ENCODE measurements at regions not wholly inside any gene's neighbourhood (a gene's known extent, or its start where the extent isn't known, plus 50 kb on each side); places are given as distances from the start of the nearest gene placed in this dataset.
"Not testable (repeated sequence)": the region's sequence is repeated elsewhere in the genome, so short reads cannot be mapped to it uniquely, and the experiment has no call there.

- intact Hi-C loops (cut with DNase I), result no loop called here
- DNase-seq, result no peak
Observed at GRCh38 chr5:82470185-82470994, 192.2 kb upstream of the RPS23 start.

- intact Hi-C loops (cut with DNase I), result no loop called here
- no peak for DNase-seq
Observed at GRCh38 chr5:82466986-82467561, 188.9 kb upstream of the RPS23 start.

DNA sequence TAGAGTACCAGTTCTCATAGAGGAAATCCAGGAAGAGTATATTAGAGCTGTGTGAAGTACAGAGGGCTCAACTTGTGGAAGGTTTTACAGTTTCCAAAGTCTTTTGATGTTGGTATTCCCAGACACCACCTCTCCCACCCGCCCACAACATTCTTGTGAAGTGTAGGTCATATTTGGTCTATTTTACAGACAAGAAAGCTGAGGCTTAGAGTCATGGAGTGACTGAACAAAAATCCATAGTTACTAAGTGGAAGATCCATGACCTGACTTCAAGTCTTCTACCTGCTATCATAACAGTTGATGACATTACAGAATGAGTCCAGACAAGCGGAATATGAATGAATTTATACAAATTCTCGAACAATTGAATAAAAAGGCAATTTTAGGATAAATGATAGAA, 187.1 kb upstream of the RPS23 start:
- intact Hi-C loops (cut with DNase I), result no loop called here
- no peak for DNase-seq

DNA sequence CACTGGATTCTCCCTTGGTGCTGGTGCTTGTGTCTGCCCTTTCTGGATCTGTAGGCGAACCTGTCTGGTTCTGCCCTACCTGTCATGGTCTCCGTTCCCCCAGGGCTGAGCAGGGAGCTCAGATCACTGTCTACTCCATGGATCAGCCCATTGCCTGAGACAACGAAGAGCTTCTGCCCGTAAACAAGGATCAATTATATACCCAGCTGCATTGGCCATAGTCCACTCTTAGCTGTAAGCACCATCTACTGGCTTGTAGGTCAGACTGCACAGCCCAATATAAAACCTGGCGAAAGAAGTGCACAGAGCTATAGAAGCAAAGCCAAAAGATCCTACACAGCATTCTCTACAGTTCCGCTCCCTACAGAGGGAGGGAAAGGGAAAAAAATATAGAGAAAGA, 181.5 kb upstream of the RPS23 start:
- no peak for DNase-seq
- intact Hi-C loops (cut with DNase I), result no loop called here

GRCh38 chr5:82455317-82455716, 177.2 kb upstream of the RPS23 start:
- intact Hi-C loops (cut with DNase I); DNase-seq: not testable (repeated sequence)

GRCh38 chr5:82448374-82448773, 170.2 kb upstream of the RPS23 start:
- intact Hi-C loops (cut with DNase I), result no loop called here
- no peak for DNase-seq

DNA sequence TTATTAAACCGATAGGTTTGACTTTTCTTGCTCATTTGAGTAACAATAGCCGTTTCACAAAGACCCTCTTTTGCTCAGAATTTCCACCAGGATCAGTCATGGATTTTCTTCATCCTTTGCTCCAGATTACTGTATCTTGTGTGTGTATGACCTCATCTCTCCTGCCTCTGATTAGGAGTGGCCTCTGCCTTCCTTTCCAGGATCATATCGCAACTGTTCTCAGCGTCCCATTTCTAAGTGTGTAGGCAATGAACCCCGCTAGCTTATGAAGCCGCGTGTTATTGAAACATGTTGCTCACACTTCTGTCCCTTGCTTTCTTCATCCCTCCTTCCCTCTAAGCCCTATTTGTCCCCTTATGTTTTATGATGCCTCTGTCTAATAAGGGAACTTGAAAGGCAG, 169.8 kb upstream of the RPS23 start:
- intact Hi-C loops (cut with DNase I), result no loop called here

DNA sequence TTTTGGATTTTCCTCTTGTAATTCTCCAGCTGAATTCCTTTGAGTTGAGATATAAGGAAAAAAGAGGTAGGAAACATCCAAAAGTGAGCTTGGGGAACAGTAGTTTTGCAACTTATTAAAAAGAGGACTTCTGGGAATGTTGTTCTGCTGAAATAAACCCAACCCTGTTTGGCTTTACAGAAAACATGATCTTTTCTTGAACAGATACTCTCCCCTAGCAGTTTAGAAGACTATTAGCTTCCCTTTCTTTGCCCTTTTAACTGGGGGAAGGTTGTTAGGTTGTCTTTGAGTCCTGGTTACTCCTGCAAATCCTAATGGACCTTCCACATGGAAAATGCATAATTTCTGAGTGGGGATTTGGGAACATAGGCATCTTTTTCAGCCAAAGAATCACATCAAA, 168.7 kb upstream of the RPS23 start:
- no peak for DNase-seq
- intact Hi-C loops (cut with DNase I), result no loop called here

More for the DNA sequence above, 169.8 kb upstream of the RPS23 start:
- no peak for DNase-seq

- DNase-seq, result no peak
- intact Hi-C loops (cut with DNase I), result no loop called here
Observed at GRCh38 chr5:82445726-82446335, 167.7 kb upstream of the RPS23 start.

GRCh38 chr5:82439750-82440445, 161.7 kb upstream of the RPS23 start:
- DNase-seq, result no peak
- intact Hi-C loops (cut with DNase I), result no loop called here

GRCh38 chr5:82437565-82437964, 159.4 kb upstream of the RPS23 start:
- DNase-seq; intact Hi-C loops (cut with DNase I): not testable (repeated sequence)

GRCh38 chr5:82436291-82436690, 158.1 kb upstream of the RPS23 start:
- no peak for DNase-seq
- intact Hi-C loops (cut with DNase I), result no loop called here

DNA sequence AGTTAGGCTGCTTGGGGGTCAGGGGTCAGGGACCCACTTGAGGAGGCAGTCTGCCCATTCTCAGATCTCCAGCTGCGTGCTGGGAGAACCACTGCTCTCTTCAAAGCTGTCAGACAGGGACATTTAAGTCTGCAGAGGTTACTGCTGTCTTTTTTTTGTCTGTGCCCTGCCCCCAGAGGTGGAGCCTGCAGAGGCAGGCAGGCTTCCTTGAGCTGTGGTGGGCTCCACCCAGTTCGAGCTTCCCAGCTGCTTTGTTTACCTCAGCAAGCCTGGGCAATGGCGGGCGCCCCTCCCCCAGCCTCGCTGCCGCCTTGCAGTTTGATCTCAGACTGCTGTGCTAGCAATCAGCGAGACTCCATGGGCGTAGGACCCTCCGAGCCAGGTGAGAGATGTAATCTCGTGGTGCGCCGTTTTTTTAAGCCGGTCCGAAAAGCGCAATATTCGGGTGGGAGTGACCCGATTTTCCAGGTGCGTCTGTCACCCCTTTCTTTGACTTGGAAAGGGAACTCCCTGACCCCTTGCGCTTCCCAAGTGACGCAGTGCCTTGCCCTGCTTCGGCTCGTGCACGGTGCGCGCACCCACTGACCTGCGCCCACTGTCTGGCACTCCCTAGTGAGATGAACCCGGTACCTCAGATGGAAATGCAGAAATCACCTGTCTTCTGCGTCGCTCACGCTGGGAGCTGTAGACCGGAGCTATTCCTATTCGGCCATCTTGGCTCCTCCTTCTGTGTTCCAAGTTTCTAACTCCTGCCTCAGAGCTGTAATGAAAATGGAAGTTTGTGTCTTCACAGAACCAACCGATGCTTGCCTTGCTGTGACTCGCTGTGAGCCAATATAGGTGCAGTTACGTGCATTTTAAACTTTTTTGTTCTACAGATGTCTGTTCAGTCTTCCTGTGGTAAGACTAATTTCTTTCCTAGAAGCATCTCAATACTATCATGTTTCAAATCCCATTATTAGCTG, 156.8 kb upstream of the RPS23 start:
- DNase-seq; intact Hi-C loops (cut with DNase I): not testable (repeated sequence)

DNA sequence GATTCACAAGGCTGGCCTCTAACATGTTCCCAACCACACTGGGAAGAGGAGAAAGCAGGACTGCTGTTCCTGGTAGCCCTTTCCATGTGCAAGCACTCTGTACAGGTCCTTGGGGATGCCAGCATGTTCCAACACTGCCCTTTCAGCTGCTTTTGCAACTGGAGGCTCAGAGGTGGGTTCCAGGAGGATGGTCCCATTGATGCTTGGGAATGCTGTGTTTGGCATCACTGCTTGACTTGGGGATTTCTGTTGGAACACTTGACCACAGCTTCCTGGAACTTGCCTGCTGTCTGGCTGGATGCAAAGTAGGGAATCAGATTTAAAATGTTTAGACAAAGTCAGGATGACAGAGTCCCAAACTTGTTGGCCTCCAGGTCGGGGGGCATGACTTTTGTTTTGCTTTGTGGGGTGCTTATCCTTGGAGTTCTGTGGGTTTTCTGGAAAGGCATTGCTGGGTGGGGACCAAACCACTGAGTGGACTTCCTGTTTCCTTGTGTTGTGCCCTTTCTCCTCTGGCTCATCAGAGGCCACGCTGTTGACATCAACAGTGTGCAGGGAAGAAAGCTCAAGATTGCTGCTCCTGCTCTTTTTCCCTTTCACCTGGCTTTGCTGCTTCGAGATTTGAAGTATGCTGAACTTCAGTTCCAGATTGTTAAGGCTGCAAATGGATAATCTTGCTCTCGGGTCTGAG, 148.5 kb upstream of the RPS23 start:
- no peak for DNase-seq
- intact Hi-C loops (cut with DNase I), result no loop called here

GRCh38 chr5:82425591-82425990, 147.4 kb upstream of the RPS23 start:
- intact Hi-C loops (cut with DNase I), result no loop called here
- no peak for DNase-seq

GRCh38 chr5:82424211-82424610, 146.1 kb upstream of the RPS23 start:
- DNase-seq, result no peak
- intact Hi-C loops (cut with DNase I), result no loop called here

DNA sequence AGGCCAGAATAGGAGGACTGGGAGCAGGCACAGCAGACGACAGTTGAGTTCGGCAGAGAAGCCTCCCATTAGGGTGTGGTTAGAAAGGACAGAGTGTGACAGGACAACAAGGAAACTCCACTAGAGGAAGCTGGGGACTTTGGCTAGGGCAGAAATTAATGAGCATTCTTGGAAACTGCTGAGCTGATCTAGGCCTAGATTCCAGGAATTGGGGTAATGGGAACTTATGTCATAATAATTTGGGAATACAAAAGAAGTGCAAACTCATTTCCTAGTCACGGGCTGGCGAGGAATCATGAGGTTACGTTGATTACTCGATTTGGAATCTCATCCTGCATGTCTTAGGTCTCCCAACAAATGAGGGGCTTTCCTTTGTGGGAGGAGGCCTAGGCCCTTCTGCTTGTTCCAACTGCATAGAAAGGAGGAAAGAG, 144.6 kb upstream of the RPS23 start:
- intact Hi-C loops (cut with DNase I), result no loop called here
- DNase-seq, result no peak

GRCh38 chr5:82422001-82422740, 144.0 kb upstream of the RPS23 start:
- intact Hi-C loops (cut with DNase I), result no loop called here
- no peak for DNase-seq

GRCh38 chr5:82421119-82421518, 143.0 kb upstream of the RPS23 start:
- intact Hi-C loops (cut with DNase I), result no loop called here
- no peak for DNase-seq
